MM.1S (cell line): ENCODE measurements at regions not wholly inside any gene's neighbourhood (a gene's known extent, or its start where the extent isn't known, plus 50 kb on each side); places are given as distances from the start of the nearest gene placed in this dataset.

Source experiments
- CTCF ChIP-seq: fragments of 300-600 bp; sonication (generic); IDR thresholded peaks from 2 replicates; pipeline ENCODE4 v1.5.1; 2016; ENCODE audit warnings: antibody characterized with exemption, low read length, mixed read lengths
- EZH2 ChIP-seq: fragments of 300-600 bp; sonication (generic); optimal IDR thresholded peaks from 2 replicates; pipeline ENCODE3; 2017; ENCODE audit warnings: low read depth, mild to moderate bottlenecking, antibody characterized with exemption, low read length, mixed read lengths

GRCh38 chr5:106720367-106720766 is 950.4 kb downstream of the EFNA5 start:
- TF ChIP-seq CTCF = no peak
- TF ChIP-seq EZH2 = no peak
